Putamen (tissue), 1 donor: ENCODE measurements at regions not wholly inside any gene's neighbourhood (a gene's known extent, or its start where the extent isn't known, plus 50 kb on each side); places are given as distances from the start of the nearest gene placed in this dataset.
"Not testable (repeated sequence)": the region's sequence is repeated elsewhere in the genome, so short reads cannot be mapped to it uniquely, and the experiment has no call there.

Source experiments
- DNase-seq: peaks from one replicate; pipeline ENCODE4 v3.0.0-alpha.2; 2016; ENCODE audit warnings: low spot score

- DNase-seq: no peak
Observed at GRCh38 chr4:66404141-66404540, 733.9 kb upstream of the EPHA5 start.

GRCh38 chr4:66376921-66377320 lies 706.6 kb upstream of the EPHA5 start:
- DNase-seq: no peak

DNA sequence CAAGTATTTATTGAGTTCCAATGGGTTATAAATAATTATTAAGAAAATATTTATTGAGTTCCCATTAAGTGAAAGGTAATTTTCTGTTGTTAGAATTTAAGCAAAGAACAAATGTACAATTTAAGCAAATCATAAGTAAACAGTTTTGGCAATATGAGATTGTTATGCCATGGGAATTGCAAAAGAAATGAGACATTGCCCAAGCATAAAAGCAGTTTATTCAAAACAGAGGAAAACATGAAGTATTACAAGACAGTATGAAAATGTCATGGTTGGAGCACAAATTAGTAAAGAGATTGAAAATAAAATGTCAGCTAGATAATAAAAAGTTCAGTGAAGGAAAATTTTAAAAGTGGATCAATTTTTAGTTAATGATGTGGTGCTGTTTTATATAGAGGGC lies 706.1 kb upstream of the EPHA5 start:
- DNase-seq: no peak

- no peak for DNase-seq
Observed at GRCh38 chr4:66373268-66373667, 703.0 kb upstream of the EPHA5 start.

GRCh38 chr4:66372706-66373105 lies 702.4 kb upstream of the EPHA5 start:
- no peak for DNase-seq

DNA sequence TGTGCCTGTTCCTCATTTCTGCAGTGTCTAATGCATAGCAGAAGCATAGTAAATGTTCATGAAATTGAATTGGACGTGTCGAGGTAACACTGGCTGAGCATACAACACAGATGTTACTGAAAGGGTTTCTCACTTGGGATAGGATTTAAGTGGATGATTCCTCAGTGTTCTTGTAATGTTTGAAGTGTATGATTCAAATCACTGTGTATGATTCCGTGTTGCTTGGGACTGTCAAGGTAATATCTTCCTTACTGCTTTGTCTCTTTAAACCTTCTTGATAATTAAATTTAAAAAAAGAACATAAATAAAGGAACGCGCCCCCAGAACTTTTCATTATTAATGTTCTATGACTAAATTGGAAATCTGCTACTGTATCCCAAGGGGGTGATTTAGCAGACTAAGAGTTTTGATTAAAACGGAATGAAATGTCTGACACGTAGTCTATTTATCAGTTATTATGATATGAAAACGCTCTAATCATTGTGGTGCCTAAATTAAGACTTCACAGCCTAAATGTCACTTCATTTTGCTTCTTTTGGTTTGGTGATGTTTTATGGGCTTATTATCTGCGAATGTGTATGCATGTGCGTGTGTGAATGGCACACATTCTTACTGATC lies 696.9 kb upstream of the EPHA5 start:
- DNase-seq: no peak

- DNase-seq: not testable (repeated sequence)
Observed at GRCh38 chr4:66360395-66360794, 690.1 kb upstream of the EPHA5 start.

- DNase-seq: no peak
Observed at GRCh38 chr4:66357316-66357715, 687.0 kb upstream of the EPHA5 start.

DNA sequence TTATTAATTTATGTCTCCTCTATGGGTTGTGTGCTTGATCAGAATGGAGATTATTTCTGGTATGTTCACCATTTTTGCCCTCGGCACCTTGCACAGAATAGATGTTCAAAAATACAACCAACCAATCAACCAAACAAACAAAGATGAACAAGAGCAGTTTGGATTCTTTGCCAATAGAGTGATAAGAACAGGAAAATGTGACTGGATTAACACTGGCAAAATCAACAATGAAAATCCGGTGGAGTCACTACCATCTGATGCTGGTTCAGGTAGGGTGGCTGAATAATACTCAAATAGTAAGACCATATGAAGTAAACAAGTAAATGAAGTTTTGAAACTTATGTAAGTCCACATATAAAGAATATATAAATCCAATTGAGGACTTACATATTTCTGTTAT lies 685.0 kb upstream of the EPHA5 start:
- no peak for DNase-seq

DNA sequence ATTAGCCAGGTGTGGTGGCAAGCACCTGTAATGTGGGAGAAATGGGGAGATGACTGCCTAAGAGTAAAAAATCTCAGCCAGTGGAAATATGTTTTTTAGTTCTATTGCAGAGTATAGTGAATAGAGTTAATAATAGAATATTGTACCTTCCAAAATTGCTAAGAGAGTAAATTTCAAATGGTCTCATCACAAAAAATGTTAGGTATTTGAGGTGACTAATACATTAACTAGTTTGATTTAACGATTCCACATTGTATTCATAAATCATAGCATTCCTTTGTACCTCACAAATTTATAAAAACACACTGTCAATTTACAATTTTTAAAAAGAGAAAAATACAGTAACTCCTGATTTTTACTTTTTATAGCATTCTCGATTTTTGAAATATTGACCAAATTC lies 681.5 kb upstream of the EPHA5 start:
- DNase-seq: no peak

- no peak for DNase-seq
Observed at GRCh38 chr4:66340286-66340893, 670.1 kb upstream of the EPHA5 start.

DNA sequence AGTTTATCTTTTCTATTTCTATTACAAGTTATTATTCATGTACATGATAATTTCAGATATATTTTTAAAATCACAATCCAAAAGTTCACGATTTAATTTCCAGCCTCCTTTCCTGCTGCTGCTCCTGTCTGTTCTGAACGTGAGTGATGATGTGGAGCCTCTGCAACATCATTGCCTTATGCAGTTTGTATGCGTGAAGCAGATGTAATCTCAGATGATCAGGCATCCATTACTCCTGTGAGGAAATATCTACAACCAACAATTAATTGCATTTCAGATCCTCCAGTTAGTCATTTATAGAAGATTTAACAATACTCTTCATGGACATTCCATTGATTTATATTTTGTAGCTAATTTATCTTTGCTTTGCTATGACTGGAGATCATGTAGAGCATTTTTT lies 668.7 kb upstream of the EPHA5 start:
- DNase-seq: no peak

DNA sequence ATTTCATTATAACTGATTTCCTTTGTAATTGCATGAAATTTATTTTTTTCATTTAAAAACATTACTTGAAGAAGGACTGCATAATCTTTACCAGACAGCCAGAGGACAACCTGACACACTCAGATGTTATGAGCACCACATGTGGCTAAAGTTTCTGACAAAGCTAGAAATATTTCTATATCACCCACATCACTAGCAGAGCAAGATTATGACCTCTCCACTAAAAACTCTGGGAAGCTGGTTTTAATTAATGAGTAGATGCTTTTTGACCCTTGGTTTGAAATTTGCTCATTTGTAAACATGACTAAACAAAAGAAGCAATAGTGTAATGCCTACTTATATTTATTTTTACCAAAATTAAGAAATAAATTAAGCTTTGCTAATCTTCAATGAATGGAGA lies 661.5 kb upstream of the EPHA5 start:
- no peak for DNase-seq

DNA sequence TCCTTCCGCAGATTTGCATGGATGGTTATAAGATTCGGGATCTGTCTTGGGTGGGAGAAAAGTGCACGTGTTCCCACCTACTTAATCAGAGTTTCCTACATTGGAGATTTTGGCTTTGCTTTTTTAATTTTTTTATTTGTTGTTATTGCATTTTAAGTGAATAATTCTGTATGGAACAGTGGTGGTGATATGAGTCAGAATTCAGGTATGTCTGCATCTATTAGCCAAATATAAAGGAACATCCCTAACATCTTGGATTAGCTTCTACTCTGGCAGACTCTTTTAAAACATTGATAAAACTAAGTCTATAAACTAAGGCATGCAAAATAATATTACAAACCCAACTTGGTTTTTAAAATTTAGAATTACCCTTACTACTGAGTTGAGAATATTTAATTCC lies 659.8 kb upstream of the EPHA5 start:
- DNase-seq: no peak

DNA sequence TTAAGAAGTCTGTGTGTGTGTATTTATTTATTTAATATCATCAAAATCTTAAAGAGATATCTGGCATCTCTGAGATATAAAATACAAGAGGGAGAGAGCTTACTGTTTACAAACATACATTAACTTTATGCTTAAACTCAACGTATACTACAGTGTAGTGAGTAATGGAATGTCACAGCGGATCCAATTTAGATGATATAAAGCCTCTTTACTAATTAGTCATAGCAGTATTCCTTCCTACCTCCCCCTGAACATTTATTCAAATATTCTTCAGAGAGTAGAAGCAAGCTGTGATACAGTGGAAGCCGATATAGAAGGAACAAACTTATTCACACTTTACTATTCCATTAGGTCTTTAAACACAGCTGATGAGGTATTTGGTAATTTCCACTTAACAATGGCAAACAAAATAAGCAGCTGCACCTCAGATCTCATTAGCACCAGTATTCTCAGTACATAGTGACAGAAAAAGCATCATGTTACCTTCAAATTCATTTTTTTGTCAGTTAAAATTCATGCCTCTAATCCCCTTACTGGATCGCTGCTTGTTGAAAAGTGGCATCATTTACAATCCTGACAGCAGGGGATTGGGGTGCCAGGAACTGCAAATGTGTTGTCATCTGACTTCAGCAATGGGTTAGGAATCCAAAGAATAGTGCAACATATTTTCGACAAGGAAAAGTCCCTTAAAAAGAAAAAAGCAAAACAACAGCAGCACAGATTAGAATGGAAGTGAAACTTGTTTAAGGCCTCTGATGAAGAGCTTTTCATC lies 658.7 kb upstream of the EPHA5 start:
- no peak for DNase-seq

DNA sequence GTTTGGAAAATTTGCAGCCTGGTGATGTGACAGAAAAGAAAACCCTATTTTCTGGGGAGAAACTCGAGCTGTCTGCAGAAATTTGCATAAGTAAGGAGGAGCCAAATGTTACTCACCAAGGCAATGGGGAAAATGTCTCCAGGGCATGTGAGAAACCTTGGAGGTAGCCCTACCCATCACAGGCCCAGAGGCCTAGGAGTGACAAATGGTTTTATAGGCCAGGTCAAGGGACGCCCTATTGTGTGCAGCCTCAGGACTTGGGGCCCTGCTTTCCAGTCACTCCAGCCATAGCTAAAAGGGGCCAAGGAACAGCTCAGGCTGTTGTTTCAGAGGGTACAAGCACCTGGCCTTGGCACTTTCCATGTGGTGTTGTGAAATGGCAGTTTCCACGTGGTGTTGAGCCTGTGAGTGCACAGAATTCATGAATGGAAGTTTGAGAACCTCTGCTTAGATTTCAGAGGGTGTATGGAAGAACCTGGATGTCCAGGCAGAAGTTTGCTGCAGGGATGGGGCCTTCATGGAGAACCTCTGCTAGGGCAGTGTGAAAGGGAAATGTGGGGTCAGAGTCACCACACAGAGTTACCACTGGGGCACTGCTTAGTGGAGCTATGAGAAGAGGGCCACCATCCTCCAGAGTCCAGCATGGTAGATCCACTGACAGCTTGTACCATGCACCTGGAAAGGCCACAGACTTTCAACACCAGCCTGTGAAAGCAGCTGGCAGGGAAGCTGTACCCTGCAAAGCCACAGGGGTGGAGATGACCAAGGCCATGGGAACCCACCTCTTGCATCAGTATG lies 637.6 kb upstream of the EPHA5 start:
- no peak for DNase-seq

DNA sequence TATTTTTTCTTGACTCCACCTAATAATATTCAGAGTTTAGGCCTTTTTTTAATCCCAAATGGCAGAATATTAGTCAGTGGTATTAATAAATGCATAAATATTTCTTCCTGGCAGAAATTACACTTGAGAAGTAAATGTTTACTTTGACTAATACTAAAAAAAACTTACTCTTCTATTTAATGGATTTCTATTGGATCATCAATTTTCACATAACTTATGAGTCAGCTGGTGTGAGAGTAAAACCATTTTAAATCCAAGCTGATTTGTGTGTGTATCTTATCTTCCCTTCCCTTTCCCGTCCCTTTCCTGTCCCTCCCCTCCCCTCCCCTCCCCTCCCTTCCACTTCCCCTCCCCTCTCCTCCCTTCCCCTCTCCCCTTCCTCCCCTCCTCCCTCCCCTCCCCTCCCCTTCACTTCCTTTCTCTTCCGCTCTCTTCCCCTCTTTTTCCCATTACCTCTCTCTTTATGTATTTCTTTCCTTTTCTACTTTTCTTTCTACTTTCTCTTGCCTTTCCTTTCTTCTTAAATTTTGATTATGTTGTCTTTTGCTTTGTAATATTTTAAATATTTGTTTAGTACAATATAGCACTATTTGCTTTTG lies 630.1 kb upstream of the EPHA5 start:
- no peak for DNase-seq

GRCh38 chr4:66298569-66298968 lies 628.3 kb upstream of the EPHA5 start:
- DNase-seq: no peak

GRCh38 chr4:66297703-66298102 lies 627.4 kb upstream of the EPHA5 start:
- DNase-seq: no peak

DNA sequence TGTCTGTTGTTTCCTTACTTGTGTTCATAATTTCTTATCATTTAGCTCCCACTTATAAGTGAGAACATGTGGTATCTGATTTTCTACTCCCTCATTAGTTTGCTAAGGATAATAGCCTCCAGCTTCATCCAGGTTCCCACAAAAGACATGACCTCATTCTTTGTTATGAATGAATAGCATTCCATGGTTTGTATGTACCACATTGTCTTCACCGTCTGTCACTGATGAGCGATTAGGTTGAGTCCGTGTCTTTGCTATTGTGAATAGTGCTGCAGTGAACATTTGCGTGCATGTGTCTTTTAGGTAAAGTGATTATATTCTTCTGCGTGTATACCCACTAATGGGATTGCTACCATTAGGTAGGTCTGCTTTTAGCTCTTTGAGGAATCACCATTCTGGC lies 624.3 kb upstream of the EPHA5 start:
- DNase-seq: no peak

DNA sequence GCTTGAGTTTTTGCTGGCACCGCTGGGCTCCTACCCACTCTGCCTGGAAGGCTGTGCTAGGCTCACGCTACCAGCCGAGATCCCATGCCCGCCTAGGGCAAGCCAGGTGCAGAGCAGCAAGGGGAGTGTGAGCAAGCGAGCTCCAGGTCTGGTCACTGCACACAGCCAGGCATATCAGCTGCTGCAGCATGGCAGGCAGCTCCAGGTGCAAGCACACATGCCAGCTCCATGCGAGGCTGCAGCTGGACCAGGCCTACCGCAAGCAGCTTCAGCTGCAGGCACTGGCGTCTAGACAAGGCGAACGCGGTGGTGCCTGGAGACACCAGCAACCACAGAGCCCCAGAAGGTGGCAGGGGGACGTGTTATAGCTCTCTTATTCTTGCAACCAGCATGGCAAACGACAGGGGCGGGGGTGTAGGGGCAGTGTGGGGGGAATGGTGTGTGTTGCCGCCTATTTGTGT lies 614.7 kb upstream of the EPHA5 start:
- no peak for DNase-seq

- no peak for DNase-seq
Observed at GRCh38 chr4:66279084-66279483, 608.8 kb upstream of the EPHA5 start.
